Activated naive CD4-positive, alpha-beta T cell treated with anti-CD3 and anti-CD28 coated beads for 36 hours (primary cell): ENCODE measurements at regions not wholly inside any gene's neighbourhood (a gene's known extent, or its start where the extent isn't known, plus 50 kb on each side); places are given as distances from the start of the nearest gene placed in this dataset.
"Not testable (repeated sequence)": the region's sequence is repeated elsewhere in the genome, so short reads cannot be mapped to it uniquely, and the experiment has no call there.

Experiments used
- CTCF ChIA-PET: fragments of 350-600 bp; sonication (Branson Sonifier 250); formaldehyde crosslinking; loops from one replicate; lab custom pipeline; 2021; ENCODE audit warnings: antibody characterized with exemption; lab: Charles Lee
- DNase-seq: peaks from one replicate; pipeline ENCODE4 v3.0.0-alpha.2; 2020
- H3K27ac Mint-ChIP-seq: one replicate; pipeline ENCODE4 v1.8.0; 2021; ENCODE audit warnings: mild to moderate bottlenecking, mixed read lengths
- H3K27me3 Mint-ChIP-seq: one replicate; pipeline ENCODE4 v1.8.0; 2021; ENCODE audit warnings: low read depth, mixed read lengths
- H3K36me3 Mint-ChIP-seq: one replicate; pipeline ENCODE4 v1.8.0; 2021; ENCODE audit warnings: low read depth, mixed read lengths
- H3K4me1 Mint-ChIP-seq: one replicate; pipeline ENCODE4 v1.8.0; 2021; ENCODE audit warnings: low read depth, mixed read lengths
- H3K4me3 Mint-ChIP-seq: one replicate; pipeline ENCODE4 v1.8.0; 2021; ENCODE audit warnings: mild to moderate bottlenecking, moderate library complexity, mixed read lengths
- H3K9me3 Mint-ChIP-seq: one replicate; pipeline ENCODE4 v1.8.0; 2021; ENCODE audit warnings: mixed read lengths
- intact Hi-C: fragments of 100-400 bp; cut with micrococcal nuclease; formaldehyde crosslinking; loops from one replicate; pipeline ENCODE4 v1.15.1; 2023

- CTCF ChIA-PET, H3K27ac Mint-ChIP-seq, H3K27me3 Mint-ChIP-seq: not testable (repeated sequence)
These were observed 186.7 kb upstream of the PTER start for GRCh38 chr10:16250136-16250535.

GRCh38 chr10:16256336-16256735, 180.5 kb upstream of the PTER start:
- H3K27me3 Mint-ChIP-seq = no peaks in the 10 kb centered on the region
- no peak overlapping the region for H3K27ac Mint-ChIP-seq
- no peak for DNase-seq
- no peaks in the 10 kb centered on the region for H3K4me1 Mint-ChIP-seq
- H3K36me3 Mint-ChIP-seq = no peaks in the 10 kb centered on the region
- intact Hi-C loops = no loop called here
- peaks cover 11% of the 10 kb centered on the region for H3K9me3 Mint-ChIP-seq
- no peak overlapping the region for H3K4me3 Mint-ChIP-seq
- CTCF ChIA-PET = no interaction called here

More at GRCh38 chr10:16250136-16250535, 186.7 kb upstream of the PTER start:
- H3K4me1 Mint-ChIP-seq, DNase-seq, H3K4me3 Mint-ChIP-seq, H3K36me3 Mint-ChIP-seq, intact Hi-C loops, H3K9me3 Mint-ChIP-seq: not testable (repeated sequence)

GRCh38 chr10:16258291-16259040, 178.3 kb upstream of the PTER start:
- intact Hi-C loops = no loop called here
- Mint-ChIP-seq H3K27ac (no peak overlapping the region), H3K4me1 (no peaks in the 10 kb centered on the region), H3K9me3 (peaks cover 7% of the 10 kb centered on the region), H3K36me3 (no peaks in the 10 kb centered on the region), H3K4me3 (no peak overlapping the region), H3K27me3 (no peaks in the 10 kb centered on the region)
- CTCF ChIA-PET = no interaction called here
- no peak for DNase-seq

- DNase-seq = no peak
- no peaks in the 10 kb centered on the region for H3K27me3 Mint-ChIP-seq
These were observed 177.1 kb upstream of the PTER start for GRCh38 chr10:16259726-16260125.

GRCh38 chr10:16260388-16260787, 176.4 kb upstream of the PTER start:
- Mint-ChIP-seq H3K9me3 (peaks cover 2% of the 10 kb centered on the region), H3K36me3 (no peaks in the 10 kb centered on the region), H3K27me3 (no peaks in the 10 kb centered on the region), H3K27ac (no peak overlapping the region), H3K4me3 (no peak overlapping the region), H3K4me1 (no peaks in the 10 kb centered on the region)
- no peak for DNase-seq
- intact Hi-C loops = no loop called here
- CTCF ChIA-PET = no interaction called here

More at GRCh38 chr10:16259726-16260125, 177.1 kb upstream of the PTER start:
- CTCF ChIA-PET = no interaction called here
- Mint-ChIP-seq H3K4me1 (no peaks in the 10 kb centered on the region), H3K4me3 (no peak overlapping the region), H3K36me3 (no peaks in the 10 kb centered on the region), H3K9me3 (peaks cover 4% of the 10 kb centered on the region), H3K27ac (no peak overlapping the region)
- intact Hi-C loops = no loop called here

GRCh38 chr10:16271571-16271970, 165.2 kb upstream of the PTER start:
- no peak for DNase-seq
- CTCF ChIA-PET = interaction anchor here (0.7 to 0.8 kb wide), 2 partner anchors 162 to 558 kb away, joined by 10 to 13 read pairs; no protein-coding TSS in a partner anchor

GRCh38 chr10:16274911-16275310, 161.9 kb upstream of the PTER start:
- Mint-ChIP-seq H3K36me3 (no peaks in the 10 kb centered on the region), H3K4me1 (no peaks in the 10 kb centered on the region), H3K27ac (no peak overlapping the region), H3K27me3 (peaks cover 7% of the 10 kb centered on the region), H3K9me3 (no peaks in the 10 kb centered on the region), H3K4me3 (no peak overlapping the region)
- no peak for DNase-seq
- intact Hi-C loops = no loop called here
- CTCF ChIA-PET = no interaction called here

More at GRCh38 chr10:16271571-16271970, 165.2 kb upstream of the PTER start:
- Mint-ChIP-seq H3K27ac (no peak overlapping the region), H3K4me3 (no peak overlapping the region), H3K27me3 (peaks cover 7% of the 10 kb centered on the region), H3K36me3 (no peaks in the 10 kb centered on the region), H3K9me3 (no peaks in the 10 kb centered on the region), H3K4me1 (no peaks in the 10 kb centered on the region)
- intact Hi-C loops = no loop called here

GRCh38 chr10:16280595-16280994, 156.2 kb upstream of the PTER start:
- no peaks in the 10 kb centered on the region for H3K4me1 Mint-ChIP-seq

GRCh38 chr10:16292366-16292765, 144.4 kb upstream of the PTER start:
- Mint-ChIP-seq H3K9me3 (no peaks in the 10 kb centered on the region), H3K4me1 (no peaks in the 10 kb centered on the region), H3K36me3 (no peaks in the 10 kb centered on the region), H3K27me3 (peaks cover 9% of the 10 kb centered on the region), H3K4me3 (no peak overlapping the region), H3K27ac (no peak overlapping the region)
- intact Hi-C loops = no loop called here
- CTCF ChIA-PET = interaction anchor here (0.7 kb wide), 2 partner anchors 9 to 15 kb away, joined by 3 to 4 read pairs; no protein-coding TSS in a partner anchor
- DNase-seq = no peak

More at GRCh38 chr10:16280595-16280994, 156.2 kb upstream of the PTER start:
- CTCF ChIA-PET = no interaction called here
- Mint-ChIP-seq H3K36me3 (no peaks in the 10 kb centered on the region), H3K9me3 (no peaks in the 10 kb centered on the region), H3K27ac (no peak overlapping the region), H3K27me3 (peaks cover 2% of the 10 kb centered on the region), H3K4me3 (no peak overlapping the region)
- DNase-seq = no peak
- intact Hi-C loops = no loop called here

GRCh38 chr10:16297069-16297468, 139.7 kb upstream of the PTER start:
- no peak for DNase-seq
- Mint-ChIP-seq H3K27ac (no peak overlapping the region), H3K36me3 (no peaks in the 10 kb centered on the region), H3K4me3 (no peak overlapping the region), H3K9me3 (no peaks in the 10 kb centered on the region), H3K4me1 (no peaks in the 10 kb centered on the region), H3K27me3 (peaks cover 9% of the 10 kb centered on the region)
- CTCF ChIA-PET = interaction anchor here (0.7 kb wide), 1 partner anchor 85 kb away, joined by 4 read pairs; no protein-coding TSS in a partner anchor
- intact Hi-C loops = no loop called here

- Mint-ChIP-seq H3K9me3 (no peaks in the 10 kb centered on the region), H3K4me1 (no peaks in the 10 kb centered on the region), H3K27ac (no peak overlapping the region), H3K27me3 (peaks cover 8% of the 10 kb centered on the region), H3K4me3 (no peak overlapping the region), H3K36me3 (no peaks in the 10 kb centered on the region)
- CTCF ChIA-PET = interaction anchor here (0.7 kb wide), 1 partner anchor 86 kb away, joined by 4 read pairs; no protein-coding TSS in a partner anchor
- no peak for DNase-seq
- intact Hi-C loops = no loop called here
These were observed 139.2 kb upstream of the PTER start for GRCh38 chr10:16297642-16298041.

GRCh38 chr10:16304311-16304710, 132.5 kb upstream of the PTER start:
- intact Hi-C loops = no loop called here

GRCh38 chr10:16310440-16310839, 126.4 kb upstream of the PTER start:
- intact Hi-C loops = loop anchor here (10.0 kb wide), 2 partner anchors 234 to 464 kb away; no protein-coding TSS in a partner anchor
- Mint-ChIP-seq H3K9me3 (peaks cover 15% of the 10 kb centered on the region), H3K36me3 (no peaks in the 10 kb centered on the region), H3K4me3 (no peak overlapping the region), H3K27ac (no peak overlapping the region), H3K4me1 (no peaks in the 10 kb centered on the region), H3K27me3 (peaks cover 3% of the 10 kb centered on the region)
- CTCF ChIA-PET = no interaction called here
- no peak for DNase-seq

More at GRCh38 chr10:16304311-16304710, 132.5 kb upstream of the PTER start:
- Mint-ChIP-seq H3K27ac (no peak overlapping the region), H3K4me1 (no peaks in the 10 kb centered on the region), H3K27me3 (peaks cover 5% of the 10 kb centered on the region), H3K36me3 (no peaks in the 10 kb centered on the region), H3K9me3 (peaks cover 5% of the 10 kb centered on the region), H3K4me3 (no peak overlapping the region)
- CTCF ChIA-PET = no interaction called here
- DNase-seq = no peak
